Peyer's patch (tissue), 4 donors: ENCODE measurements at regions not wholly inside any gene's neighbourhood (a gene's known extent, or its start where the extent isn't known, plus 50 kb on each side); places are given as distances from the start of the nearest gene placed in this dataset.

Source experiments
- CTCF ChIP-seq, 6 experiments: fragments of 450-650 bp in 4 of 6; fragments of 200-600 bp in 2 of 6; sonication (generic) in 1 of 6; IDR thresholded peaks; one replicate each; pipeline ENCODE4 v1.5.1; 2017 to 2019; ENCODE audit warnings: antibody characterized with exemption in 6 of 6, mild to moderate bottlenecking in 3 of 6, moderate library complexity in 1 of 6
- POLR2A ChIP-seq, 2 donors: fragments of 450-650 bp; IDR thresholded peaks; one replicate each; pipeline ENCODE4 v1.5.1; 2017; ENCODE audit warnings: antibody characterized with exemption in 2 of 2, mild to moderate bottlenecking in 2 of 2, moderate library complexity in 2 of 2

- no peak for TF ChIP-seq POLR2A (IDR thresholded peaks at IDR 0.05)
- TF ChIP-seq CTCF (IDR thresholded peaks at IDR 0.05): no peak
Measured at GRCh38 chr5:71829206-71829605, 110.1 kb downstream of the CARTPT start.
